H7 (cell line): ENCODE measurements at regions not wholly inside any gene's neighbourhood (a gene's known extent, or its start where the extent isn't known, plus 50 kb on each side); places are given as distances from the start of the nearest gene placed in this dataset.
"Not testable (repeated sequence)": the region's sequence is repeated elsewhere in the genome, so short reads cannot be mapped to it uniquely, and the experiment has no call there.

Experiments
- DNase-seq: peaks from one replicate; pipeline ENCODE4 v3.0.0; 2012
- H3K27me3 ChIP-seq: 2 replicates; pipeline ENCODE4 v1.6.0; 2011; ENCODE audit warnings: mild to moderate bottlenecking, low read length; ENCODE audit not compliant: control insufficient read depth, insufficient read depth
- H3K36me3 ChIP-seq: replicated peaks from 2 replicates; pipeline ENCODE4 v1.5.1; 2011; ENCODE audit warnings: low read length; ENCODE audit not compliant: control insufficient read depth, insufficient read depth
- H3K4me3 ChIP-seq: 2 replicates; pipeline ENCODE4 v1.5.1; 2011; ENCODE audit warnings: low read depth, mild to moderate bottlenecking, control low read depth, low read length, moderate library complexity; ENCODE audit not compliant: insufficient read depth

DNA sequence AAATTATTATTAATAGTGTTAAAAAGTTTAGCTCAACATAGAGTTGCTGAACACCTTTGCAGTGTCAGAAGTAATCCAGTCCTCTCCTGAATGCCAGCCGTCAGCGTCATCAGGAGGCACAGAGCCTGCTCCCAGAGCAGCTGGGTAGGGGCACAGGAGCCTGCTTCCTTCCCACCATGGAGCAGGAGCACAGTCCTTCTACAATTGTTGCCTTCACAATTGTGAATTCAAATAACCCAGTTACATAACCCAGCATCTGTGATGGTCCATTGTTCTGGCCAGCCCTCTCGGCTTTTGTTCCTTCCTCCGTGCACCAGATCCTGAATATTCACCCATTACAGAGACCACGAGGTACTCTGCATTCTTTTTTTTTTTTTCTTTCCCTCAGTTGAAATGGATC is 393.9 kb upstream of the MAF start:
- no peaks in the 10 kb centered on the region for H3K36me3 ChIP-seq
- no peaks in the 10 kb centered on the region for H3K27me3 ChIP-seq
- no peak for DNase-seq
- no peak overlapping the region for H3K4me3 ChIP-seq

DNA sequence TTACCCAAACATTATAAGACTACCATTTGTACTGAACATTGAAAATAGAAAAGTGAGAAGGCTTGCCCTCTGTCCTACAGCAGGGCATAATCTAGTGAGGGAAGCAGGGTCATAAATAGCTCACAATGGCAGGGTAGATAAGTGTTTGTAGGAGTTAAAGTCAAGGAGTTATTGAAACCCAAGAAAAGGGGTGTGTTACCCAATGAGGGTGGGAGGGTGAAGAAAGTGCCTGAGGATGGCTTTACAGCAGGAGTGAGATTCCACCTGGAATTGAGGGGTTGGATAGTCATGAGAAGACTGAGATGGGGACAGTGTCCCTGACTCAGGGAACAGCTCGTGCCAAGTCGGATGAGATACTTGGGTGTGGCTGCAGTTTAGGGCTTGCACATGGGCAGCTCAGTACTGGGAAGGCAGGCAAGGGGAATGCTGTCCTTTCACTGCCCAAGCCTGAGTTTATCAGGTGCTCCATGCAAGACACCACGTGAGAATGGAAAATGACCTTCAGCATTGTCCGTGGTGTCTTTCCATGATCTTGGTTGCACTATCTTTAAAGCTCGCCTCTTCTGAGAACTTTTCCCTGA is 393.2 kb upstream of the MAF start:
- no peaks in the 10 kb centered on the region for H3K36me3 ChIP-seq
- no peak for DNase-seq
- no peak overlapping the region for H3K4me3 ChIP-seq
- H3K27me3 ChIP-seq = no peaks in the 10 kb centered on the region

DNA sequence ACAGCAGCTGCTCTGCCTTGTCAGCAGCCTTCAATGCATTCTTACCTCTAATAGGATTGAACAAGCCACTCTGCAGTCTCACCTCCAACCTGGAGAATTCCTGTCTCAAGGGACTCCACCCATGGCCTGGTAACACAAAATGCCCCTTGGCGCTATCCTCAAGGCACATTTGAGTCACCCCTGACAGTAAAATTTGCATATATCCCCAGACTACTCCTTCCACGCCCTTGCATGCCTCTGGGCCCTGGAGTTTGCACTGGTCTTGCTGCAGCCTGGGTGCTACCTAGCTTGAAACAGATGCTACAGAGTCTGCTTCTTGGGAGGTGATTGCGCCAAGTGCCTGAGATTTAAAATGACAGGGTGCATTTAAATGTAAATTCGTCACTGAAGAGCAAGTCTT is 391.4 kb upstream of the MAF start:
- H3K27me3 ChIP-seq = no peaks in the 10 kb centered on the region
- no peak overlapping the region for H3K4me3 ChIP-seq
- no peak for DNase-seq
- H3K36me3 ChIP-seq = no peaks in the 10 kb centered on the region

DNA sequence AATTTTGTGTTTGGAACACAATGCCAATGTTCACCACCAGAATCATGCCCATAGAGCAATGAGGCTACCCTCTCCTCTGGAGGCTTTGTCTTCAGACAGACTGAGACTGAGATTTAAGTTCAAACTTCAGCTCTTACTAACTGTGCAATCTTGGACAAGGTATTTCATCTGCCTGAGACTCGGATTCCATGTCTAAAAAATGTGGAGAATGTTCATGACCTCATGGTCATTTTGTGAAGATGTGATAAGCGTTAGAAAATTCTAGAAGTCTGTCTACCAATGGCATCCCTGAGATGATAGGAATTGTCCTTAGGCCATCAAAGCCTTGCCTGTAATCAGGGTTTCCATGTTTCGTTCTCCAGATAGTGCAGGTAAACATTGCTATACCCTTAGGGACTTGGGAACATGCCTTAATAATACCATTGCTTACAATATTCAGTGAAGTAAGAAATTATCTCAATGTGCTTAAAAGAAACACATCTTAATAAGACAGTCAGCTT is 388.2 kb upstream of the MAF start:
- Histone ChIP-seq H3K4me3 (no peak overlapping the region), H3K27me3 (no peaks in the 10 kb centered on the region), H3K36me3 (no peaks in the 10 kb centered on the region)
- no peak for DNase-seq

DNA sequence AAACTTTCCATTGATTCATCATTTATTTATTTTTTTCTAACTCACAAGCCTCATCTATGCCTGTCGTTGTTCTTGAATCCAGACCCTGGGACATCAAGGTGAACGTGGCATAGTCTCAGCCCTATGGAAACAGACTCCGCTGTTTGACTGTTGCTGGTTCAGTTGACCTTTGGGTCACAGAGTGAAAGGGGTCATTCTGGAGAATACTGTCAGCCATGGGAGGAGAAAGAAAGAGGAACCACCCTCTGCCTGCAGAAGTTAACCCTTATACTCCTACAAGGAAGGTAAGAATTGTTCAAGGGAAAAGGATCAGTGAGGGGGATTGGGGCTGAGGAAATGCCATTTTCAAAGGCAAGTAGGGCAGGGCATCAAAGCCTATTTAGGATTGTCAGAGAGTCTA is 387.6 kb upstream of the MAF start:
- H3K4me3 ChIP-seq = no peak overlapping the region
- no peak for DNase-seq
- H3K36me3 ChIP-seq = no peaks in the 10 kb centered on the region
- no peaks in the 10 kb centered on the region for H3K27me3 ChIP-seq

DNA sequence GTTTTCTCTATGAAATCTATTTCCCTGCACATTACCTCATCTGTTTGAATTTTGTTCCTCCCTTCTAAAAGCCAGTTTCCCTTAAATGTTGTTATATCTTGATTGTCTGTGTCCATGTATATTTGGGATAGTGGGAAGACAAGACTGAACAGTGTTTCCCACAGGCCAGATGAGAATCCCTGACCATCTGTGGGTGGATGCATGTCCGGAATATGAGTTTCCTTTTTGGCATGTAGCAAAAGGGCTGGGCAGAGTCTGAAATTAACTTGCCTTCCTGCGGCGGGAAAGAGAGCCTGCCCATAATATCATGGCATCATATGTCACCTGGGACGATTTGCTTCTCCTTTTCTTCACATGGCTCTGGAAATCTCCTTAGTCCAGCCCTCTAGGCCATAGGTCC is 385.8 kb upstream of the MAF start:
- Histone ChIP-seq H3K4me3 (no peak overlapping the region), H3K27me3 (no peaks in the 10 kb centered on the region), H3K36me3 (no peaks in the 10 kb centered on the region)
- DNase-seq = no peak

DNA sequence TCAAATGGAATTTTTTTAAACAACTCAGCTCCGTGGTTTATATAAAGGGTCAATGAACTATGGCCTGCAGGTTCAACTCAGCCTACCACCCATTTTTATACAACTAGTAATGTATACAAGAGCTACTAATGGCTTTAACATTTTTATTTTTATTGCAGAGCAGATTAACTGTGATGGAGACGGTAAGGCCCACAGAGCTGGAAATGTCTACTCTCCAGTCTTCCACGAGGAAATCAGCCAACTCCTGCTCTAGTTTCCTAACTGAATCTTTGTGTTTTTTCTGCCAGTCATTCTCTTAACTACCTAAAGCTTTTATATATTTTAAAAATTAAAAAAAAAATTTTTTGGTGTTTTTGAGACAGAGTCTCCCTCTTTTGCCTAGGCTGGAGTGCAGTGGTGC is 385.1 kb upstream of the MAF start:
- H3K27me3 ChIP-seq = no peaks in the 10 kb centered on the region
- DNase-seq = no peak
- no peak overlapping the region for H3K4me3 ChIP-seq
- H3K36me3 ChIP-seq = no peaks in the 10 kb centered on the region

DNA sequence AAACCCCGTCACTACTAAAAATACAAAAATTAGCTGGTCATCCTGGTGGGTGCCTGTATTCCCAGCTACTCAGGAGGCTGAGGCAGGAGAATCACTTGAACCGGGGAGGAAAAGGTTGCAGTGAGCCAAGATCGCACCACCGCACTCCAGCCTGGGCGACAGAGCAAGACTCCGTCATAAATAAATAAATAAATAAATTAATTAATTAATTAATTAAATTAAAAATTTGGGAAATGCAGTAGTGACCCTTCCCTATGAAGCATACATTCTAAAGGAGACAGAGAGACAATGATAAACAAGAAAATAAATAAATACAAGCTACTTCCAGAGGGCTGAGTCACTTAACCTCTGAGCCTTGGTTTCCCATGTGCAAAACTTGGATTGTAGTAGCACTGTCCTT is 383.6 kb upstream of the MAF start:
- H3K36me3 ChIP-seq, H3K4me3 ChIP-seq, H3K27me3 ChIP-seq, DNase-seq: not testable (repeated sequence)

DNA sequence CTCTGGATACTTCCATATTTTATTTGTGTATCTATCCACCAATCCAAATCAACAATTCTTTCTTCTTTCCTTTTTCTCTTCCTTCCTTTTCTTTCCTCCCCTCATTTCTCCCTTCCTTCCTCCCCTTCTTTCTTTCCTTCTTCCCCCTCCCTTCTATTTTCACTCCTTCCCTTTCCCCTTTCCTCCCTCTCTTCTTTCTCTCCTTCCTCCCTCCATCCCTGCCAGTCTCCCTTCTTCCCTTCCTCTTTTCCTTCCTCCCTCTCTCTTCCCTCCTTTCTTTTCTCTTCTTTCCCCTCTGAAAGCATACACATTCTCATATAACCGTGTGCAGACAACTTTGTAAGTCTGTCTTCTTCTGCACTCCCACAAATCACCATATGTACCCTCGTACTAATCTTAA is 382.3 kb upstream of the MAF start:
- no peak overlapping the region for H3K4me3 ChIP-seq

DNA sequence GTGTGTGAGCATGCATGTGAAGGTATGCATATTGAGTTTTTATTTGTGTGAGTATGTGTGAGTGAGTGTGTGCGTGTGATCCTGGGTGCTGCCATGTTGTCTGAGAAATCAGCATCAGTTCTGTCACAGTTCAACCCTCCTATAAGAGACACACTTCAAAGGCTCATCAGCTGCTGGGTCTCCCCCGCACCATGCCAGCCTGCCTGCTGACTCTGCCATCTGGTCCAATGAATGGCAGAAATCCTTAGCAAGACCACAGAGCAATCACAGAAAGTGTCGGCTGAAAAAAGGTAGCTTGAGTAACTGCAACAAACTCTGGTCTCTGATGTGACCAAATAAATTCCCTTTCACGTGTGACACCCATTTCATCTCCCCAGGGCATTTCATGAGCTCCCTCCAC is 381.8 kb upstream of the MAF start:
- no peak for DNase-seq
- H3K36me3 ChIP-seq = no peaks in the 10 kb centered on the region
- H3K4me3 ChIP-seq = no peak overlapping the region
- H3K27me3 ChIP-seq = no peaks in the 10 kb centered on the region

More for the DNA sequence above, 382.3 kb upstream of the MAF start:
- no peaks in the 10 kb centered on the region for H3K36me3 ChIP-seq
- no peaks in the 10 kb centered on the region for H3K27me3 ChIP-seq
- no peak for DNase-seq

DNA sequence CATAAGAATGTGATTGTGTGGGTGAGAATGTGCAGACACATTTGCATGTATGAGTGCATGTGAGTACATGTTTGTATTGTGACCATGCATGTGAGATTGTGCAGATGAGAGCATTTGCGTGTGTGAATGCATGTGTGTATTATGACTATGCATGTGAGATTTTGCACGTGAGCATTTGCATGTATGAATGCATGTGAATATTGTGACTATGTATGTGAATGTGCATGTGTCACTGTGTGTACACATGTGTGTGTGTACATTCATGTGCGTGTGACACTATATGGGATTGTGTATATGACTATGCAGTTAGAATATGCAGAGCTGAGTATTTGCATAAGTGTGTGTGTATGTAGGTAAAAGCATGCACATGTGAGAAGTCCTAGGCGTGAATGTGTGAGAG is 381.3 kb upstream of the MAF start:
- no peaks in the 10 kb centered on the region for H3K36me3 ChIP-seq
- no peak for DNase-seq

DNA sequence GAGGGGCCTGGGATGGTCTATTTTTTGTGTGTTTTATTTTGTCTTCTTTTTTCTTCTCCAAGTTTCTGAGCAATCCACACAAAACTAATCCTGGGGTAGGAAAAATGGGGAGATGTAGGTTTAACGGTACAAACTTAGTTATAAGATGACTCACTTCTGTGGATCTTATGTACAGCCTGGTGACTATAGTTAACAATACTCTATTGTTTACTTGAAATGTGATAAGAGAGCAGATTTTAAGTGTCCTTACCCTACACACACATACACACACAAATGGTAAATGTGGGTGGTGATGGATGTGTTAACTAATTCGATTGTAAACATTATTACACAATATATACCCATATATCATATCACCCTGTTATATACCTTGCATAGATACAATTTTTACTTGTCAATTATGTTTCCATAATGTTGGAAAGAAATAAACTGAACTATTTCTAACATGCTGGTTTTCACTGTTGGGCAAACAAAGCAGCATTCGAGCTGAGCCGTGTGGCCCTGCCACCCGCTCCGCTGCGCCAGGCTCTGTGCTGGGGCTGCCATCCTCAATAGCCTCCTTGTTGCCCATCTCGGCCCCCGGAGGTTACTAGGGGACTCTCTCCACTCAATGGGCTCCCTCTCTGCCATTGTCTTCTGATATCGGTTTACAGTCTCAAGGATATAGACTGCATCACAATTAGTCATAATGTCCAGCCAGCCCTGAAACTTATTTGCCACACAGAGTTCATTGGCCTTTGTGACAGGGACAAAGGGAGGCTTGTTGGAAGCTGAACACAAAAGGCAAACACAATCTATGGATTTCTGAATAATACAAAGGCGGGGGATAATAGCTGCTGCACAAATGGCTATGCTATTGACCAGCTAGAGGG is 380.3 kb upstream of the MAF start:
- Histone ChIP-seq H3K36me3 (no peaks in the 10 kb centered on the region), H3K27me3 (no peaks in the 10 kb centered on the region), H3K4me3 (no peak overlapping the region)
- DNase-seq = no peak

More for the DNA sequence above, 381.3 kb upstream of the MAF start:
- Histone ChIP-seq H3K4me3 (no peak overlapping the region), H3K27me3 (no peaks in the 10 kb centered on the region)

DNA sequence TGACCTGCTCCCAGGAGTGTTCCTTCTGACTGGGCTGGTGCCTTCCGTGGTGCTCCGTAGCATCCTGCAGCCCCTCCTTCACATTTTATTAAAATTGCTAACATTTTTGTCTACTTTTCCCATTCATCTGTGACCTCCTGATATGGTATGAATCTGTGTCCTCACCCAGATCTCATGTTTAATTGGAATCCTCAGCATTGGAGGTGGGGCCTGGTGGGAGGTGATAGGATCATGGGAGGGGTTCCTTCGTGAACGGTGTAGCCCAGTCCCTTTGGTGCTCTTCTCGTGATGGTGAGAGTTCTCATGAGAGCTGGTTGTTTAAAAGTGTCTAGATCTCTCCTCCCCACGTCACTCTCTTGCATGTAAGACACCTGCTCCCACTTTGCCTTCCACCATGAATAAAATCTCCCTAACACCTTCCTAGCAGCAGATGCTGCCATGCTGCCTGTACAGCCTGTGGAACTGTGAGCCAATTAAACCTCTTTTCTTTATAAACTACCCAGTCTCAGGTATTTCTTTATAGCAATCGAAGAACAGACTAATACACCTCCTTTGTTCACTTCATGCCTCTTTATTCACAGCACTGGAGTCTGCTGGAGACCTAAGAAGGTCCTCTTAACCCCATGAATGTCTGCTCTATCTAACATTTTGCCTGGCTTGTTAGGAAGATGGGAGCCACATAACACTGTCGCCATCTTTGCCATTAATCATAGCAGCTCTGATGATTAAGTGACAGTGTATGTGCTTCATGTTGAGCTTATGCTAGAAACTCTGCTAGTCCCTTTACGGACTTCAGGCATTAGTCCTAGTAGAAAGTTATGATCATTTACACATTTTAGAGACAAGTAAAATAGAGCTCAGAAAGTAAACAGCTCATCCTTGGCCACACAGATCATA is 377.7 kb upstream of the MAF start:
- no peaks in the 10 kb centered on the region for H3K36me3 ChIP-seq
- no peak for DNase-seq
- no peaks in the 10 kb centered on the region for H3K27me3 ChIP-seq
- no peak overlapping the region for H3K4me3 ChIP-seq

DNA sequence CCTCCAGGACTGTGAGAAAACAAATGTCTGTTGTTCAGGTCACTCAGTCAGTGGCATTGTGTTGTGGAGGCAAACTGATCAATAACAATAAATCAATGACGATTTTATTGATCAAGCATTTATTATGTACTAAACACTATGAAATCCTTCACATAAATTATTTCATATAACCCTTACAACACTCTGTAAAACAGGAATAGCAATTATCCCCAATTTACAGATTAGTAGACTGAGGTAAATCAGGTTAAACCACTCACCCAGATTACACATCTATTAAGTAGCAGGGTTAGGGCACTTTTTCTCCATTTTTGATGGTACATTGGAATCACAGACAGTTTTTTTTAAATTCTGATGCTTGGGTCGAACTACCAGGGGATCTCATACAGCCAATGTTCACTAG is 372.8 kb upstream of the MAF start:
- no peak for DNase-seq
- Histone ChIP-seq H3K36me3 (no peaks in the 10 kb centered on the region), H3K4me3 (no peak overlapping the region), H3K27me3 (no peaks in the 10 kb centered on the region)
